Activated naive CD4-positive, alpha-beta T cell treated with anti-CD3 and anti-CD28 coated beads, Interleukin-2, amount 50 U/mL, for 24 hours (primary cell): ENCODE measurements at regions not wholly inside any gene's neighbourhood (a gene's known extent, or its start where the extent isn't known, plus 50 kb on each side); places are given as distances from the start of the nearest gene placed in this dataset.

Experiments
- H3K27ac Mint-ChIP-seq: one replicate; pipeline ENCODE4 v1.8.0; 2021; ENCODE audit warnings: mild to moderate bottlenecking, mixed read lengths
- H3K27me3 Mint-ChIP-seq: one replicate; pipeline ENCODE4 v1.8.0; 2021; ENCODE audit warnings: mixed read lengths
- H3K36me3 Mint-ChIP-seq: one replicate; pipeline ENCODE4 v1.8.0; 2021; ENCODE audit warnings: mixed read lengths
- H3K4me1 Mint-ChIP-seq: one replicate; pipeline ENCODE4 v1.8.0; 2021; ENCODE audit warnings: mixed read lengths
- H3K4me3 Mint-ChIP-seq: one replicate; pipeline ENCODE4 v1.8.0; 2021; ENCODE audit warnings: mild to moderate bottlenecking, mixed read lengths
- H3K9me3 Mint-ChIP-seq: one replicate; pipeline ENCODE4 v1.8.0; 2021; ENCODE audit warnings: mixed read lengths

DNA sequence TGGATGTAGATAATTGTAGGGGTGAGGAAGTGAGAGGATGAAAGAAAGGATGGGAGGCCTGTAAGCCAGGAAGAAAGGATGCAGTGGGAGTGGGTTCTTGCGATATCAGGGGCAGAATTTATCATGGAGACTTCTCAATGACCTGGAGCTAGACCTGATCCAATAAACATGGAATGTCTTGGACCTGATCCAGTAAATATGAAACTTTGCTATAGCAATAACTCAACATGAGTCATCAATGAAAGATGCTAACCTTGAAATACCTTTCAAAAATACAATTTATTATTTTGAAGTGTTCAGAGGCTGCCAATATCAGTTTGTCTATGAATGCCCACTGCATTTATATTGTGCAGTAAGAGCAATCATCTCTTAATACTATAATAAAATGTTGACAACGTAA, 279.5 kb downstream of the POU4F1 start:
- no peaks in the 10 kb centered on the region for H3K27me3 Mint-ChIP-seq
- H3K4me3 Mint-ChIP-seq = no peak overlapping the region
- H3K36me3 Mint-ChIP-seq = no peaks in the 10 kb centered on the region
- H3K27ac Mint-ChIP-seq = no peak overlapping the region
- H3K9me3 Mint-ChIP-seq = peaks cover 5% of the 10 kb centered on the region
- H3K4me1 Mint-ChIP-seq = no peaks in the 10 kb centered on the region

DNA sequence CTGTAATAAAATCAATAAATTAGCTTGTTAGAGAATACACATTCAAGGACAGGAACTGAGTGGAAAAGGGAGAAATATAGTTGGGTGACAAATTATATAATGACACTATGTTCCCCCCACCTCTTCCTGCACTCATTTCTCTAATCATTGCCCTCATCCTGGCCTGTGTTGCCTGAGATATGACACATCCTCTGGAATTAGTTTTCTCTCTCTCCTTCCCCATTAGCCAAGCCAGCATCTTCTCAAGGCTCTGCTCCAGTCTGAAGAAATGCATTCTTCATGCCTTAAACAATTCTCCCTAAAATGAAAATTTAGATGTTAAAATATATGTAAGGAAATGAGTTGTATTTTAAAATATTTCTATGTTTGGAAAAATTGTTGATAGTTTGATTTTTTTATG, 280.3 kb downstream of the POU4F1 start:
- Mint-ChIP-seq H3K36me3 (no peaks in the 10 kb centered on the region), H3K27ac (no peak overlapping the region), H3K4me3 (no peak overlapping the region), H3K4me1 (no peaks in the 10 kb centered on the region), H3K27me3 (no peaks in the 10 kb centered on the region), H3K9me3 (peaks cover 5% of the 10 kb centered on the region)

DNA sequence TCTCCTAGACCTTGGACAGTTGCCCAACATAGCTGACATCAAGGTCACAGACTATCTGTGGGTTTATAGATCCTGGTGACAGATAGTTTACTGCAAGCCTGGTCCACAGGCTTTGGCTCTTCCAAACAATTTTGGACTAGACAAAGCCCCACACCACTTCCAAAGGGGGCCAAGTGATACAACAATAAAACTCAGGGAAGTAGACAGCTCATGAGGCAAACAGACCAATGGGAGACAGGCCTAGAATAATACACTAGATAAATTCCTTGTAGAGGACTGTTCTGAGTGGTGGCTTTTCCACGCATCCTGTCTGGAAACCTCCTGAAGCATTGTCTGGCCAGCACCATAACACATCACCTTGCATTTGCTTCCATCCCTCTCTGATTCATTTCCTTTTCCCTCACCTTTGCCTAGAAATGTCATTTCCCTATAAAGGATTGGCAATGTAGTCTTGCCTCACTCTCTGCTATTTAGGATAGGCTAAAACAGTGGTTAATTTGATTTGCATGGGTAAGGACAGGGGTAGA, 284.2 kb downstream of the POU4F1 start:
- Mint-ChIP-seq H3K4me3 (no peak overlapping the region), H3K9me3 (peaks cover 5% of the 10 kb centered on the region), H3K27me3 (no peaks in the 10 kb centered on the region), H3K36me3 (no peaks in the 10 kb centered on the region), H3K4me1 (no peaks in the 10 kb centered on the region), H3K27ac (no peak overlapping the region)

DNA sequence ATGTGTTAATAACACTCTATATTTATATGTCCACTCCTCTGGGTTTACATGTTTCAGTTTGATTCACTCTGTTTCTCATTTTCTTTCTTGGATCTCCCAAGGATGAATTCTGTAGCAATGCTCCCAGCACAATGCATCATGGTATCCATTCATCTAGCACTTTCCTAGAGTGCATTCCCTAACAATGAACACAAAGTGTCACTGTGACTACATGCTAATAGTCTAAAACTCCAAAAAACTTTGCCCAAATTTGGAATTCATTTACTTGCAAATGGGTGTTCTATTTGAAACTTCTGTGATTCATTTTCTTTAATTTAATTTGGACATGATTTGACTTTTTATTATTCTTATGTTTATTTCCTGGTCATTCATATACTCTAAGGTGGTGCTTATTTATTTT, 286.3 kb downstream of the POU4F1 start:
- H3K27ac Mint-ChIP-seq = no peak overlapping the region
- no peaks in the 10 kb centered on the region for H3K9me3 Mint-ChIP-seq
- no peaks in the 10 kb centered on the region for H3K36me3 Mint-ChIP-seq
- no peak overlapping the region for H3K4me3 Mint-ChIP-seq
- H3K4me1 Mint-ChIP-seq = no peaks in the 10 kb centered on the region
- no peaks in the 10 kb centered on the region for H3K27me3 Mint-ChIP-seq

DNA sequence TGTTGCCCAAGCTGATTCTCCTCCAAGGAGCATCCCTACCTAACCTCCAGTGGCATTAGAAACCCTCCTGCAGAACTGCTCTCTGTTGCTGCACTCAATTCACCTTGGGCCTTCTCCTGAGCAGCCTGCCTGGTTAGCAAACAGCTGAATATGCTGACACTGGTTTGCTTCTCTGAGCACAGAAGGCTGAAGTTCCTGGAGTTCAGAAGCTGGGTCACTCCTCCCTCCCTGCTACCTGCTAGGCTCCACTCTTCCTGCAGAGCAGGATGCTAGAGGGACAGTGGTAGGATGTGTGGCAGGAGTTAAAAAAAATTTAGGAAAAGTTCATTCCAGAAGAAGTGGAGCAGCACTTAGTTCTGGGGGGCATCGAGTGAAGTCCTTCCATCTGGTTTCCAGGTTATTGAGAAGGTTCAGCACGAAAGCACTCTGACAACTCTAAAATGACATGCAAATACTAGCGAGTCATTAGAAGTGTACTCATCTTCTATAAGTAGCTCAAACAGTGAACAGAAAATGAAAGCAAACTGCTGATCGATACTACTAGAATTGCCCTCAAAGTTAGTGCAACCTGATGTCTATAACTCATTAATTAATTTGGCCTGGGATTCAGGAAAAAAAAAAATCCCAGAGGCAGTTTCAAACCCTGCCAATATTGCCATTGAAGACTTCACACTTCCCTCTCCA, 293.7 kb downstream of the POU4F1 start:
- Mint-ChIP-seq H3K27ac (no peak overlapping the region), H3K27me3 (no peaks in the 10 kb centered on the region), H3K4me3 (no peak overlapping the region), H3K36me3 (no peaks in the 10 kb centered on the region), H3K4me1 (no peaks in the 10 kb centered on the region), H3K9me3 (no peaks in the 10 kb centered on the region)

DNA sequence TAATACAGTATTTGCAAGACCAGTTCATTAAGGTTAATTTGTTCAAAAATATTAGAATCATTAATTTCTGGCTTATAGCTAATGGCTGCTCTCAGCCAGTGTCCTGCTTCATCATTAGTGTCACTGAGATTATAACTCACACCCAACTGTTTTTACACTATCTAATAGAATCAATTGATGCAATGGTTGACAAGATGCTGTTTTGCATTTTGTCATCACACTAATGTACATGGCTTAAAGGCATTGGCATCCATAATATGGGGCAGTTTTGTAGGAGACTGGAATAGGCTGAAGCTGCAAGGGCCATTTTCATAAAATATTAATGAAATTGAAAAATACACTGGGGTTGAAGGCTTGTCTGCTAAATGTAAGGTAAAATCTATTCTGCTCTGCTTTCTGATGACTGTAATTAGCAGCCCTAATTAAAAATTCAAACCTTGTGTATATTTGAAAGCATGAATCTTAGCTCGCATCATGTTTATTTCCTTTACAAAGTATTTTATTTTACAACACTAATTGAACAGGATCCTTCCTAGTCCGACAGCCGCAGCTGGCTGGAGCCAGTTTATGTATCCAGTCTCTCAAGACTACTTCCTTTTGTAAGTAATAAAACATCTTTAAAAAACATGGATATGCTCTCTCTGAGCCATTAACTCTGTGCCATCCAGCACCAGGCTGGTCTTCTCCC, 296.7 kb downstream of the POU4F1 start:
- H3K4me1 Mint-ChIP-seq = no peaks in the 10 kb centered on the region
- H3K4me3 Mint-ChIP-seq = no peak overlapping the region
- H3K27ac Mint-ChIP-seq = no peak overlapping the region
- H3K36me3 Mint-ChIP-seq = no peaks in the 10 kb centered on the region
- H3K27me3 Mint-ChIP-seq = no peaks in the 10 kb centered on the region
- H3K9me3 Mint-ChIP-seq = no peaks in the 10 kb centered on the region

DNA sequence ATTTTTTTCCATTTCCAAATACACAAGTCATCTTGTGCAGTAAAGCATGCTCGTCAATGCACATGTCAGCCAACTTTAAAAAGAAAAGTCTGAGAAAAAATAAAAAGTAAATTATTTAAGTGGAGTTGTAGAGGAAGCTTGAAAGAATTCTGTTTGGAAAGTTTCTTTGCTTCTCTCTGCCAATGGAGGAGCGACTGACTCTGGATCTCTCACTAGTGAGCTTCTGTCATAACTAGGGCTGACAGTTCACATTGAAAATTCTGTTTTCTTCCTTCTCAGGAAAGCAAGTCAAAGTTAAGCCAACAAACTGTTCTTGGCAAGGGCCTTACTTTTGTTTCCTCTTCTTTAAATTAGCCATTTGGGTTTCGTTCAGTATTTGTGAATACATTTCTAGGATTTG, 298.2 kb downstream of the POU4F1 start:
- Mint-ChIP-seq H3K36me3 (no peaks in the 10 kb centered on the region), H3K4me1 (no peaks in the 10 kb centered on the region), H3K9me3 (no peaks in the 10 kb centered on the region), H3K27ac (no peak overlapping the region), H3K27me3 (no peaks in the 10 kb centered on the region), H3K4me3 (no peak overlapping the region)

DNA sequence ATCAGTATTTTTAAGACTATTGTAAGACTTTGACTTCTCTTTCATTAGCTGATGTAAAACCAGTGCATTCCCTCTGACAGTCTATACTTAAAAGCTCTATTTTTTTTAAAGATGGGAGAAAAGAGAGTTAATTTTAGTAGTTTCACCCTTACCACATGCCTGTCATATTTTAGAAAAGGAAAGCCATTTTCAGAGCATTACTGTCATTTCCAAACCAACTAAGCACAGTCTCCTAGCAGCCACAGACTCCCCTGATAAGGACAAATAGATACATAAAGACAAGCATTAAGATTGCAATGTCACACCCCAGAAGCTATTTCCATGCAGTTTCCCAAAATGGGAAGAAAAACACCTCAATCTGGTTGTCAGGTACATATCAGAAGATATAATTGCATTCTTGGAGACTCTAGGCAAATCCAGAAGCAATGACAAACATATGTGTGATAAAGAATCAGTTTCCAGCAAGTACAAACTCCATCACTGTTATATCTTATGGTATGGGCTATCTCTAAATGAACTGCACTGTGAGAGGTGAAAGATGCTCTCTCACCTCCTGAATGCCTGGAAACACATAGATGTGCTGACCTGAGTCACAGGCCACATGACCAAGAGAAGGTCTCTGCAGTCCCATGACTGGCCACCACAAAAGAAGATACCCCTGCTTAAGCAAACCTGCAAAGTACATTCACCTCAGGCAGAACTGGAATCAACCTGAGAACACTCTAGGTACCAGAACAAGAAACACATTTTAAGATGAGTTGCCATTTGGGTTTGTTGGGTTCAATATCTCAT, 303.3 kb downstream of the POU4F1 start:
- Mint-ChIP-seq H3K4me1 (no peaks in the 10 kb centered on the region), H3K27ac (no peak overlapping the region), H3K27me3 (no peaks in the 10 kb centered on the region), H3K4me3 (no peak overlapping the region), H3K36me3 (no peaks in the 10 kb centered on the region), H3K9me3 (no peaks in the 10 kb centered on the region)

DNA sequence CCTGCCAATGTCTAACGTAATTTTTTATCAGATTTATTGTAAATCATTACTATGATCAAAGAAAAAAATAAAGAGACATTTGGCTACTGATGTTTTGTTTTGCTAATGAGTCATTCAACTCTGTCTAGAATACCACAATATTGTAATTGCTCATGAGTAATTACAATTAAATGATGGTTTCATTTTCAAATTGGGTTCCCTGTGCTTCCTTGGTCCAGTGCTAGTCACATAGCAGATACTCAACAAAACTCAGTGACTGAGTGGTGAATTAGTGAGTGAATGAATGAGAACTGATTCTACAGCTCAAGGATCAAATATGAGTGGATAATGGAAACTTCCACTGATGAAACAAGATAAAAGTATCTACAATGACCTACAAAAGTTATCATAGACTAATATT, 304.7 kb downstream of the POU4F1 start:
- Mint-ChIP-seq H3K9me3 (no peaks in the 10 kb centered on the region), H3K4me1 (no peaks in the 10 kb centered on the region), H3K27ac (no peak overlapping the region), H3K27me3 (no peaks in the 10 kb centered on the region), H3K4me3 (no peak overlapping the region), H3K36me3 (no peaks in the 10 kb centered on the region)

DNA sequence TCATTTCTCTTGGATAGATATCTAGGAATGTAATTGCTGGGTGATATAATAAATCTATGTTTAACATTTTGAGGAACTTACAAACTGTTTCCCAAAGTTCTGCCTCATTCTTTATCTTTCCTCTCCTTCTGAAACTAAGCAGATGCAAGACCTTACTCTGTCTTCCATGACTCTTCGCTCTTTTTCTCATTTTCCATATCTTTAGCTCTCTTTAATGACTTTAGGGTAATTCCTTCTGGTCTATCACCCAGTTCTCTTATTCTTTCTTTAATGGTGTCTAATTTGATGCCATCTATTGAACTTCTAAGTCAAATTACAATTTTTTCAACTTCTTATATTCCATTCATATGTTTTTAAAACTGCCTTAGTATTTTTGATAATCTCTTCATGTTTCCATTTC, 316.6 kb downstream of the POU4F1 start:
- H3K9me3 Mint-ChIP-seq = peaks cover 18% of the 10 kb centered on the region
- no peak overlapping the region for H3K27ac Mint-ChIP-seq
- H3K27me3 Mint-ChIP-seq = no peaks in the 10 kb centered on the region
- no peaks in the 10 kb centered on the region for H3K36me3 Mint-ChIP-seq
- H3K4me1 Mint-ChIP-seq = no peaks in the 10 kb centered on the region
- H3K4me3 Mint-ChIP-seq = no peak overlapping the region

DNA sequence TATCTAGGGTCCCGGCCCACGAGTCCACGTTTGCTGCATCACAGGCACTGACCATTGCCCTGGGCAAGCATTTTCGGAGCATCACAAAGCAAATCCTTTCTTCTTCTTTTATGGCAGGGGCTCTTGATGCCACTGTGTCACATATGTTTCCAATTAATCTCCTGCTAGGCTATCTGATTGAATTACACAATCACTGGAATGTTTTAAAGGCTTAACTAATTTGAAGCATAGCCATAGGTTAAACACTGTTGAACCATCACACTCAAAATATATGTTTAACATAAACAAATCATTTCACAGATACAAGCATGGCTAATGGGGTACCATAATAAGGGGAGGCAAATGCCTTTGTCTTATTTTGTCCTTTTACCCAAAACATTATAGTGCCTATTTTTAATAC, 338.3 kb downstream of the POU4F1 start:
- peaks cover 2% of the 10 kb centered on the region for H3K9me3 Mint-ChIP-seq
- H3K36me3 Mint-ChIP-seq = no peaks in the 10 kb centered on the region
- H3K27me3 Mint-ChIP-seq = peaks cover 1% of the 10 kb centered on the region
- H3K4me1 Mint-ChIP-seq = no peaks in the 10 kb centered on the region
- H3K4me3 Mint-ChIP-seq = no peak overlapping the region
- no peak overlapping the region for H3K27ac Mint-ChIP-seq

DNA sequence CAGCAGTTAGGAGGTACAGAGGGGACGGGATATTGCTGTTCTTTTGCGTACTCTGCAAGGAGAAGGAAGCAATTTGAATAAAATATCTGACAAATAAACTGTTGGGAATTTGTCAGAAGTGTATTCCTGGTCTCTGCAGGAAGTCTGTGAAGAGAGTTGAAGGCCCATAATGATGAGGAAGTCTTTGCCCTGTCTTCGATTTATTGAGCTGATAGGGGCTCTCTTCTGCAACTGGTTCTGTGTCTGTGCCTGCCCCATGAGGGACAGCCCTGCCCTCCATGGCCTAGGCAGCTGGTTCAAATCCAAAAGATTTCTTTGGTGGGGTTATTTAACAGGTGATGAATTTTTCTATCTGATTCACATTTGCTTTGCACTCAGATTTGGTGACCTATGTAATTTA, 339.7 kb upstream of the EDNRB start:
- Mint-ChIP-seq H3K4me1 (no peaks in the 10 kb centered on the region), H3K4me3 (no peak overlapping the region), H3K36me3 (no peaks in the 10 kb centered on the region), H3K27ac (no peak overlapping the region), H3K9me3 (no peaks in the 10 kb centered on the region), H3K27me3 (peaks cover 1% of the 10 kb centered on the region)

DNA sequence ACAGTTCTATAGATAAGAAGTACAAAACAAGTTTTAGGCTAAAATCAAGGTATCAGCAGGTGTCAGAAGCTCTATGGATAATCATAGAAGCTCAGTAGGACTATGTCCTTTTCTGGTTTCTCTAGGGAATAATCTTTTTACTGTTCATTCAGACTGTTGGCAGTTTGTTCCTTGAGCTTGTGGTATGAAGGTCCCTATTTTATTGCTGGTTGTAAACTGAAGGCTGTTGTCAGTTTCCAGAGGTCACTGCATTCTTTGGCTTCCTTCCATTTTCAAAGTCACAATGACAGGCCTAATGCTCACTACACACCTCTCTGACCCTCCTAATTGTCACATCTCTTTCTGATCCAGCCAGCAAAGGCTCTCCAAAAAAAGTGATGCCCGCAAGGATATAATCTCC, 337.9 kb upstream of the EDNRB start:
- H3K9me3 Mint-ChIP-seq = no peaks in the 10 kb centered on the region
- no peaks in the 10 kb centered on the region for H3K36me3 Mint-ChIP-seq
- H3K4me3 Mint-ChIP-seq = no peak overlapping the region
- H3K27me3 Mint-ChIP-seq = peaks cover 1% of the 10 kb centered on the region
- no peaks in the 10 kb centered on the region for H3K4me1 Mint-ChIP-seq
- H3K27ac Mint-ChIP-seq = no peak overlapping the region

DNA sequence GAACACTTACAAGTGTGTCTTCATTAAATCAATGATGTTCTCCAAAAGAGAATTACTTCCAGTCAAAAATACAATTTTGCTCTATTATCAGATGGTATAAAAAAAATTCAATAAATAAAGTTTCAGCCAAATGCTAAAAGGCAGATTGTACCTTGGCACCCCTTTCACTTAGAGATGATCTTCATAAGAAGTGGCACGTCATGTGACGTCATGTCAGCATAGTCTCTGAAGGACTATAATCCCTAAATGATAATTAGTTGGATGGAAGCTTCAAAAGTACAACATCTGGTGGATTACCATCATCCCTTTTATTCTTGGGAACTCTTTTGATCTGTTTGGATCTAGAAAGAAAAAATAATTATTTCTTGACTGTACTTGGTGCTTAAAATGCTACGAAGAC, 335.5 kb upstream of the EDNRB start:
- H3K9me3 Mint-ChIP-seq = no peaks in the 10 kb centered on the region
- no peaks in the 10 kb centered on the region for H3K27me3 Mint-ChIP-seq
- H3K36me3 Mint-ChIP-seq = no peaks in the 10 kb centered on the region
- H3K4me1 Mint-ChIP-seq = no peaks in the 10 kb centered on the region
- H3K27ac Mint-ChIP-seq = no peak overlapping the region
- H3K4me3 Mint-ChIP-seq = no peak overlapping the region

DNA sequence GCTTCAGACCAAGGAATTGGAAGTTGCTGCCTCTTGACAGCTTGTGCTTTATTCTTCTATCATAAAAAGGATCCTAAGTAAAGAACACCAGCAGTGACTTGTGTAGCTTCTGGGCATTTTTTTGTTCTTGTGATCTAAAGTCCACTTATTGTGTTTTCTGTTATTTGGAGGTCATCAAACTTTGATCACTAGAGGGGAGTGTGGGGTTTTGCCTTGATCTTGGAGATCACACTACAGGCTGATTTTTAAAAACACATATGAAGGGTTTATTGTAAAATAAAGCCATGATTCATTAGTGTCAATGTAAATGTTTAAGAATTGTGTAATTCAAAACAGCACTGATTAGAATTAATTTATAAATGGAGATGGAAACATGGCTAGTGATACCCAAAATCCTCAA, 328.7 kb upstream of the EDNRB start:
- no peaks in the 10 kb centered on the region for H3K36me3 Mint-ChIP-seq
- no peak overlapping the region for H3K27ac Mint-ChIP-seq
- no peaks in the 10 kb centered on the region for H3K9me3 Mint-ChIP-seq
- no peaks in the 10 kb centered on the region for H3K27me3 Mint-ChIP-seq
- H3K4me3 Mint-ChIP-seq = no peak overlapping the region
- H3K4me1 Mint-ChIP-seq = no peaks in the 10 kb centered on the region

DNA sequence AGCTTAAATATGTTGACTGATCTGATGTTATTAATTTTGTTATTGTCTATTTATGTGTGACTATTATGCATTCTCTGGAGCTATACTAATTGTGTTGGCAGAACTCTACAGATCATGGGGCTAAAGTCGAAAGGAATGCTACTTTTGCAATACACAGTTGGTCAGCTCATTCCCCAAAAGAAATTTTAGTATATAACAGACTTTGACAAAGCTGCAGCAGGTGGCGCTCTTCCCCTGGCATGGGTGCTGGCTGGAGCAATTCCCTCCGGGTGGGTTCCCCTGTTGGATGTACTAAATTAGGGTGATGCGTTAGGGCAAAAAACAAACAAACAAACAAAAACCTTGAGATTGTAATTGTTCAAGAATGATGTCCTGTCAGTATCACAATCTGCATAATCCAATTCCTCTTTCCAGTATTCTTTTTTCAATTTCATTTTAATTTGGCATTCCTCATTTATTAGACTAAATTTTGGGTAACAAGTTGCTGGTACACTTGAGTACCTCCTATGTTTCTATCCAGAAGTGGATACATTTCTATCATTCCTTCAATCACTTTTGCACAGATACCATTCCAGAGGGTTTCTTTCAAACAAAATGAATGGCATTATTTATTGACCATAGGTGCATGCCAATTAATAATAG, 322.8 kb upstream of the EDNRB start:
- Mint-ChIP-seq H3K36me3 (no peaks in the 10 kb centered on the region), H3K9me3 (no peaks in the 10 kb centered on the region), H3K4me1 (no peaks in the 10 kb centered on the region)

More for the DNA sequence above, 322.8 kb upstream of the EDNRB start:
- Mint-ChIP-seq H3K4me3 (no peak overlapping the region), H3K27ac (no peak overlapping the region), H3K27me3 (peaks cover 6% of the 10 kb centered on the region)
